HEK293T (cell line): ENCODE measurements at regions not wholly inside any gene's neighbourhood (a gene's known extent, or its start where the extent isn't known, plus 50 kb on each side); places are given as distances from the start of the nearest gene placed in this dataset.

Experiments
- ELF4 ChIP-seq: fragments of 450-650 bp; IDR thresholded peaks from 2 replicates; pipeline ENCODE4 v1.6.1; 2017; ENCODE audit warnings: antibody characterized with exemption
- FOXK2 ChIP-seq: fragments of 450-650 bp; IDR thresholded peaks from 2 replicates; pipeline ENCODE4 v1.6.1; 2016; ENCODE audit warnings: mild to moderate bottlenecking
- FOXM1 ChIP-seq: fragments of 450-650 bp; IDR thresholded peaks from 2 replicates; pipeline ENCODE4 v1.6.1; 2017; ENCODE audit warnings: mild to moderate bottlenecking, borderline replicate concordance
- HDGF ChIP-seq: fragments of 450-650 bp; IDR thresholded peaks from 2 replicates; pipeline ENCODE4 v1.6.1; 2017; ENCODE audit warnings: antibody characterized with exemption, borderline replicate concordance
- NFRKB ChIP-seq: fragments of 450-650 bp; IDR thresholded peaks from 2 replicates; pipeline ENCODE4 v1.6.1; 2016; ENCODE audit warnings: mild to moderate bottlenecking, moderate library complexity
- SP1 ChIP-seq: fragments of 450-650 bp; IDR thresholded peaks from 2 replicates; pipeline ENCODE4 v1.6.1; 2017
- SUZ12 ChIP-seq: fragments of 450-650 bp; IDR thresholded peaks from 2 replicates; pipeline ENCODE4 v1.6.1; 2016; ENCODE audit warnings: mild to moderate bottlenecking
- TARDBP ChIP-seq: fragments of 450-650 bp; IDR thresholded peaks from 2 replicates; pipeline ENCODE4 v1.6.1; 2016
- ZNF384 ChIP-seq: fragments of 450-650 bp; IDR thresholded peaks from 2 replicates; pipeline ENCODE4 v1.6.1; 2016

DNA sequence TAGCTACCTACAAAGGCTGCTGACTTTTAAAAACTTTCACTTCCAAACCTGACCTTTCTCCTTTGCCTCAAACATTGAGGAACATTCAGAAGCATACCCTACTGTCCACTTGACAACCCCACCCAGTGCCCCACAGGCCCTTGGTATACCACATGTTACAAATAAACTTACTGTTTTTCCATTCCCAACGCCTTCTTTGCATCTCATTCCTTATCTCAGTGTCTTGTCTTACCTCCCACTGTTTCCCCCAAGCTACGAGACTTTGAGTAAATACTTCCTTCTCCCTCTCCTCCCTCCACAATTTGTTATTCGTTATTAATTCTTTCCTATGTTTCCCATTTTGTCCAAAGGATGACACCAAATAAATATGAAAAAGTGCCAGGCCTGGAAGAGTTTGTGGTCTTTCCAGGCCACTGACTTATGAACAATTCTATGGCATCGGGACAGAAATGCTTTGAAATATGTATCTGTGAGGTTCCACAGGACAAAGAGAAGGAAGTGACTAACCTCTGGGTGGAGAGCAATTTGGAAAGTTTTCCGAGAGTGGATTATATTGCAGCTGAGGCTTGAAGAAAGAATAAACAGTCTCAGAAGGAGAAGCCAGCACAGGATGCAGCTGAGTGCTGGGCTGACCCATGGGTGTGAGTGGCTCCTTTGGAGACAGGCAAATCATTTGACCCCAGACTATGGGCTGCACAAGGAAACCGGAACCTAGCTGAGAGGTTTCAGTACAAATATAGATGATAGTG, 409.0 kb downstream of the LPIN1 start:
- TF ChIP-seq SP1 (no peak), HDGF (no peak), SUZ12 (no peak), NFRKB (no peak), FOXM1 (no peak), ZNF384 (no peak), ELF4 (no peak), FOXK2 (no peak), TARDBP (no peak)
